ENCODE measurements at regions not wholly inside any gene's neighbourhood (a gene's known extent, or its start where the extent isn't known, plus 50 kb on each side); places are given as distances from the start of the nearest gene placed in this dataset.

DNA sequence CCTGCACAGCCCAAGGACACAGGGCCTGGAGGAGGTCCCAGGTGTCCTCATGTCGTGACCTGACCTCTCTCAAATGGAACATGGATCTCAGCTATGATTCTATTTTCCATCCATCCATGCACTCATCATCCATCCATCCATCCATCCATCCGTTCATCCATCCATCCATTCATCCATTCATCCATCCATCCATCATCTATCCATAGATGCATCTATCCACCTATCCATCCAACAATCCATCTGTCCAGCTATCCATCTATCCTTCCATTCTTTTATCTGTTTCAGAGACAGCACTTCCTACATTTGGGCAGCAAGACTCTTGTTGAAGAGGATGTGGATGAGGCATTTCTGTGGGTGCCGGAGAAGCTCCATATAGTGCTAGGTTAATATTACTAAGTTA lies 86.7 kb downstream of the SCGB2B2 start:
- ChIA-PET POLR2A (no interaction called here), CTCF (interaction anchor here (1.1 kb wide), 1 partner anchor 11 kb away, joined by 3 read pairs; no protein-coding TSS in a partner anchor)
- H3K36me3 ChIP-seq (ENCODE audit: control insufficient read depth, insufficient read depth, low read length): no peaks in the 10 kb centered on the region
- TF ChIP-seq, protein P1, sequence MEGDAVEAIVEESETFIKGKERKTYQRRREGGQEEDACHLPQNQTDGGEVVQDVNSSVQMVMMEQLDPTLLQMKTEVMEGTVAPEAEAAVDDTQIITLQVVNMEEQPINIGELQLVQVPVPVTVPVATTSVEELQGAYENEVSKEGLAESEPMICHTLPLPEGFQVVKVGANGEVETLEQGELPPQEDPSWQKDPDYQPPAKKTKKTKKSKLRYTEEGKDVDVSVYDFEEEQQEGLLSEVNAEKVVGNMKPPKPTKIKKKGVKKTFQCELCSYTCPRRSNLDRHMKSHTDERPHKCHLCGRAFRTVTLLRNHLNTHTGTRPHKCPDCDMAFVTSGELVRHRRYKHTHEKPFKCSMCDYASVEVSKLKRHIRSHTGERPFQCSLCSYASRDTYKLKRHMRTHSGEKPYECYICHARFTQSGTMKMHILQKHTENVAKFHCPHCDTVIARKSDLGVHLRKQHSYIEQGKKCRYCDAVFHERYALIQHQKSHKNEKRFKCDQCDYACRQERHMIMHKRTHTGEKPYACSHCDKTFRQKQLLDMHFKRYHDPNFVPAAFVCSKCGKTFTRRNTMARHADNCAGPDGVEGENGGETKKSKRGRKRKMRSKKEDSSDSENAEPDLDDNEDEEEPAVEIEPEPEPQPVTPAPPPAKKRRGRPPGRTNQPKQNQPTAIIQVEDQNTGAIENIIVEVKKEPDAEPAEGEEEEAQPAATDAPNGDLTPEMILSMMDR (IDR thresholded peaks at IDR 0.05; ENCODE audit: insufficient read depth, low read depth, low read length): no peak
- H3K4me3 ChIP-seq (ENCODE audit: low read depth, low read length): no peak overlapping the region
- DNase-seq (ENCODE audit: low read depth): no peak
- no peaks in the 10 kb centered on the region for H3K27me3 ChIP-seq (ENCODE audit: control insufficient read depth, insufficient read depth, low read length)

DNA sequence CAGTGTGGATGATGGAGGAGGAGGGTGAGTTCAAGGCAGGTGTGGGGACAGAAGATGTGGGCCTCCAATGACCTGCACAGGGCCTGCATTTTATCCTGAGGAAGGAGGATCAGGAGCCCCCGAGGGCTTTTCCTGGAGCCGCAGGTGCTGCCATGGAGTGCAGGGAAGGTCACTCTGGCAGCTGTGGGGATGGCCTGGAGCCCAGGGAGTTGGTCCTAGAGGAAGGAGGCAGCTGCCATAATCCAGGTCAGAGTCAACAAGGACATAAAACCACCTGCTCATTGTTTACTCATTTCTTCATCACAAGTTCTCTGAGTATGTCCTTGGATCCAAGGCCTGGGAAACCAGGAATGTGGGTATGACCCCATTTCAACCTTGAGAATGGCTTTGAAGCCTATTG lies 87.2 kb downstream of the SCGB2B2 start:
- H3K36me3 ChIP-seq (ENCODE audit: control insufficient read depth, insufficient read depth, low read length): no peaks in the 10 kb centered on the region
- CTCF ChIA-PET: no interaction called here
- POLR2A ChIA-PET: no interaction called here
- no peak for DNase-seq (ENCODE audit: low read depth)
- H3K4me3 ChIP-seq (ENCODE audit: low read depth, low read length): no peak overlapping the region
- TF ChIP-seq, protein P1 (IDR thresholded peaks at IDR 0.05; ENCODE audit: insufficient read depth, low read depth, low read length): no peak
- H3K27me3 ChIP-seq (ENCODE audit: control insufficient read depth, insufficient read depth, low read length): no peaks in the 10 kb centered on the region

DNA sequence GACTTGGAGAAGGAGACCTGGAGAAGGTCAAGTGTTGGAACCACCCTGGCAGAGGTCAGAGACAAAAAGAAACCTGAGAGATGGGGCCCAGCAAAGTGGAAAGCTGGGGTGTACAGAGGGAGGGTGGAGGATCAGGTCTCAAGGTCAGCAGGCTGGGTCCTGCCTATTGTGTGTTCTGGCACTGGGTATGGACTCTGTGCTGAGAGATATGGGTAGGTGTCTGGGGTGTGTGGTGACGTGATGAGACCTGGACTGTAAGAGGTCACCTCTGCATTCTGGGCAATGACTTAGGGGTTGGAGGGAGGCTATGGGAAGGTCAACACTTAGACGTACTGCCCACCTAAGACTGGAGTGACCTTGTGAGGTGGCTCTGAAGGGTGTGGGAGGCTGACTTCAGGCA lies 88.1 kb downstream of the SCGB2B2 start:
- H3K4me3 ChIP-seq (ENCODE audit: low read depth, low read length): no peak overlapping the region
- TF ChIP-seq, protein P1 (IDR thresholded peaks at IDR 0.05; ENCODE audit: insufficient read depth, low read depth, low read length): no peak
- ChIA-PET POLR2A (no interaction called here), CTCF (no interaction called here)
- H3K27me3 ChIP-seq (ENCODE audit: control insufficient read depth, insufficient read depth, low read length): no peaks in the 10 kb centered on the region
- DNase-seq (ENCODE audit: low read depth): no peak
- no peaks in the 10 kb centered on the region for H3K36me3 ChIP-seq (ENCODE audit: control insufficient read depth, insufficient read depth, low read length)

DNA sequence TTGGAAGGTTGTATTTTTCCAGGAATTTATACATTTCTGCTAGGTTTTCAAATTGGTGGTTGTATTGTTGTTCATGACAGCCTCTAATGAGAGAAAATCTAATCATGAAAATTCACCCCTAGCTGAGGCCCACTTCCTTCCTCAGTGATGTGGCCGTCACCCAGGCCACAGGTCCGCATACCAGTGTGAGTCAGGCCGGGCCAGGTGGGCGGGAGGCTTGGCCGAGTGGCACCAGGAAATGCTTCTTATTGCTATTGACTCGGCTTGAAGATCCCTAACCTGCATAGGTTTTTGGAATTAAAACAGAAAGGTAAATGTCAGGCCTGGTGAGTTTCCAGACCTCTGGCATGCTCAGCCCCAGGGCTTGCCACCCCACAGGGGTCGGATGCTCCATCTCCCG lies 88.7 kb downstream of the SCGB2B2 start:
- CTCF ChIA-PET: no interaction called here
- POLR2A ChIA-PET: no interaction called here
- no peaks in the 10 kb centered on the region for H3K27me3 ChIP-seq (ENCODE audit: control insufficient read depth, insufficient read depth, low read length)
- no peak for DNase-seq (ENCODE audit: low read depth)
- H3K36me3 ChIP-seq (ENCODE audit: control insufficient read depth, insufficient read depth, low read length): no peaks in the 10 kb centered on the region
- no peak overlapping the region for H3K4me3 ChIP-seq (ENCODE audit: low read depth, low read length)
- TF ChIP-seq, protein P1 (IDR thresholded peaks at IDR 0.05; ENCODE audit: insufficient read depth, low read depth, low read length): no peak

DNA sequence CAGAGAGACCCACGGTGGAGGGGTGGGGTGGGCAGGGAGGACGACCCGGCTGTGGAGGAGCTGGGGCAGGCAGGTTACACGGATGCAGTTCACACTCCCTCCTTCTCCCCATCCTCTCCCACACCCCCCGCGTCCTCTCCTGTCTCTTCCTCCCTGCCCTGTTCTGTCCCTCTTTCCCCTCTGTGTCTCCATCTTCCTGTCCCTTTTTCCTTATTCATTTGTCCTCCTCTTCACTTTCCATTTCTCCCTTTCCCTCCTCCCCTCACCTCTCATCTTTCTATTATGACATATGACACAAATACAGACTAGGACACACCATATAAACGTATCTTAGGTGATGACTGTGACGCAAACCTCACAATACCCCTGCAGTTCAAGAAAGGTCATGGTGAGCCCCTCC lies 96.6 kb downstream of the SCGB2B2 start:
- Histone ChIP-seq H3K36me3 (ENCODE audit: control insufficient read depth, insufficient read depth, low read length) (no peaks in the 10 kb centered on the region), H3K4me3 (ENCODE audit: low read depth, low read length) (no peak overlapping the region), H3K27me3 (ENCODE audit: control insufficient read depth, insufficient read depth, low read length) (no peaks in the 10 kb centered on the region; the same call in 1 of the 2 replicates)
- no peak for DNase-seq (ENCODE audit: low read depth)
- POLR2A ChIA-PET: no interaction called here
- CTCF ChIA-PET: no interaction called here
- TF ChIP-seq, protein P1 (IDR thresholded peaks at IDR 0.05; ENCODE audit: insufficient read depth, low read depth, low read length): no peak

Data from BJ (cell line).